ENCODE measurements at regions not wholly inside any gene's neighbourhood (a gene's known extent, or its start where the extent isn't known, plus 50 kb on each side); places are given as distances from the start of the nearest gene placed in this dataset.

- DNase-seq: no peak
These were observed 57.2 kb upstream of the UBE2E1 start for GRCh38 chr3:23748398-23749110.

GRCh38 chr3:23749609-23750008 is 56.1 kb upstream of the UBE2E1 start:
- no peak for DNase-seq

DNA sequence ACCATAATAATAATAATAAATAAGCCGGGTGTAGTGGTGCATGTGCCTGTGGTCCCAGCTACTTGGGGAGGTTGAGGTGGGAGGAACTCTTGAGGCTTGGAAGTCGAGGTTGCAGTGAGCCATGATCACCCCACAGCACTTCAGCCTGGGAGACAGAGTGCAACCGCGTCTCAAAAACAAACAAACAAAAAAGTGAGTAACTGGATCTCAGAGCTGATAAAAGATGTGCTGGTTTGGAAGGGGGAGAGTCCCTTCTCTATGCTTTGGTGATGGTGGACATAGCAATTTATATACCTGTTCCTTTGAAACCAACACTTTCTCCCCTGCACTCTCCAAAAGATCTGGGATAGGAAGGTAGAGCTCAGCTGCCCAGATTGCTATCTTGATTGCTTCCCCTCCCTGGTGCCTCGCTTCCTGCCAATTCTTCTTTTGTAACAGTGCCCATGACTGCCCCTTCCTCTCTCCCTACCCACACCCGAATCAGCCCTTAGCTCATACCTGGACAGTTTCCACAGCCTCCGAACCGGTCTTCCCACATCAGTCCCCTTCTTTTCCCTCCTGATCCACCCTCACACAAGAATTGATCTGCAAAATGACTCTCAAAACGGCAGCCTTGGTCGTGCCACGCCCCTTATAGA is 55.1 kb upstream of the UBE2E1 start:
- no peak for DNase-seq

DNA sequence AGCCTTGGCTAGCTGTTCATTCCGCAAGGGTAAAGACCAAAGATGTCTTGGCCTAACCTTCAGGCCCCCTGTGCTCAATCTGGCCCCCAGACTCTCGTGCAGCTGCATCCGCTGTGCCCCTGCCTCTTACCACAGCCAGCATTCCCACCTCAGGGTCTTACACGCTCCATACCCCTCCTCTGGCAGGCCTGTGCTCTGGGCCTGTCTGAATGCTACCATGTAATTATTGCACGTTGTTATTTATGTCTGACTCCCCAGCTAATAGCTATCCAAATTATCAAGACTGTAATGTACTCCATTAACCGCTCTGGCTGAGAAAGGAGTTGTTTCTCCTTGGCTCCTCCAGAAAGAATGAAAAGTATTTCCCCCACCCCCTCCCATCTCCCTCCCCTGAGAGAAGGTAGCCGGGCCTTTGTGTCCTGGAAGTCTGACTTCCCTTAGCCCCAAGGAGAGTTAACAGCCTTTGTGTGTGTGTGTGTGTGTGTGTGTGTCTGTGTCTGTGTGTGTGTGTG is 54.5 kb upstream of the UBE2E1 start:
- DNase-seq: no peak

DNA sequence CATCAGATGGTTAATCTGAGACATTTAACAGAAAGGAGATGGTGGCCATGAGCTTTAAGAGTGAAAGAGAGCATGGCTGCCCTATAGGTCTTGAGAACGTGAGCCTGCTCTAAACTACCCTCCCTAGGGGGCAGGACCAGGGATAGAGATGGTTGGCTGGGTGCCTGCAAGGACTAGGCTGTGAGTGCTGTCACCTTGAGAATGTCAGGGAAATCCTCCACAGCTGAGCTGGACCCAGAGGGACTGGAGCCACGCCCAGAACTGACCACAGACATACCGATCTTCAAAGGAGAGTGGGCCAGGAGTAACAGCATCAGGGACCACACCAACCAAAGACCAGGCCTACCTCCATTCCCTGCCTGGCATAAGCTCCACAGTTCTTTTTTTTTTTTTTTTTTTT is 53.6 kb upstream of the UBE2E1 start:
- DNase-seq: no peak

GRCh38 chr3:23754215-23754614 is 51.5 kb upstream of the UBE2E1 start:
- DNase-seq: no peak
